ENCODE measurements at regions not wholly inside any gene's neighbourhood (a gene's known extent, or its start where the extent isn't known, plus 50 kb on each side); places are given as distances from the start of the nearest gene placed in this dataset.

DNA sequence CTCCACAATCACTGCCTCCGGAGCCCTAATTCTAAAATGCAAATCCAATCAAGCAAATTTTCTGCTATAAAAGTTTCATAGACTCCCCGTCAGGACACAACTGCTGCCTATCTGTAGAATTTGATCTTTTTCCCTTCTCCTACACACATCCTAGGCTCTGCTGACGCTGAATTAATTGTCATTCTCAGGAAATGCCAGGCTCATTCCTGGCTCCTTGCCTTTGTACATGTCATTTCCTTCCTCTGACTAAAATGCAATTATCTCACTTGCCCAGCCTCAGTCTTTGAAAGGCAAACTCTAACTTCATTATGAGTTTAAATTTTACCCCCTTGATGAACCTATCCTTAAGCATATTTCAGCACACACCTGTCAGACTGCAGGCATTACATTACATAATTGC is 844.9 kb upstream of the CRIM1 start:
- TF ChIP-seq POLR2AphosphoS5 (IDR thresholded peaks at IDR 0.05) = no peak
- TF ChIP-seq, protein P1, sequence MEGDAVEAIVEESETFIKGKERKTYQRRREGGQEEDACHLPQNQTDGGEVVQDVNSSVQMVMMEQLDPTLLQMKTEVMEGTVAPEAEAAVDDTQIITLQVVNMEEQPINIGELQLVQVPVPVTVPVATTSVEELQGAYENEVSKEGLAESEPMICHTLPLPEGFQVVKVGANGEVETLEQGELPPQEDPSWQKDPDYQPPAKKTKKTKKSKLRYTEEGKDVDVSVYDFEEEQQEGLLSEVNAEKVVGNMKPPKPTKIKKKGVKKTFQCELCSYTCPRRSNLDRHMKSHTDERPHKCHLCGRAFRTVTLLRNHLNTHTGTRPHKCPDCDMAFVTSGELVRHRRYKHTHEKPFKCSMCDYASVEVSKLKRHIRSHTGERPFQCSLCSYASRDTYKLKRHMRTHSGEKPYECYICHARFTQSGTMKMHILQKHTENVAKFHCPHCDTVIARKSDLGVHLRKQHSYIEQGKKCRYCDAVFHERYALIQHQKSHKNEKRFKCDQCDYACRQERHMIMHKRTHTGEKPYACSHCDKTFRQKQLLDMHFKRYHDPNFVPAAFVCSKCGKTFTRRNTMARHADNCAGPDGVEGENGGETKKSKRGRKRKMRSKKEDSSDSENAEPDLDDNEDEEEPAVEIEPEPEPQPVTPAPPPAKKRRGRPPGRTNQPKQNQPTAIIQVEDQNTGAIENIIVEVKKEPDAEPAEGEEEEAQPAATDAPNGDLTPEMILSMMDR (IDR thresholded peaks at IDR 0.05) = no peak

Measured in prostate gland (tissue), 2 donors.